GM12872 (cell line): ENCODE measurements at regions not wholly inside any gene's neighbourhood (a gene's known extent, or its start where the extent isn't known, plus 50 kb on each side); places are given as distances from the start of the nearest gene placed in this dataset.

Experiments used
- CTCF ChIP-seq: IDR thresholded peaks from 3 replicates; pipeline ENCODE4 v1.5.1; 2011; ENCODE audit warnings: low read depth, mild to moderate bottlenecking, low read length, moderate library complexity; ENCODE audit not compliant: insufficient read depth

GRCh38 chrX:100477958-100478357, 67.9 kb upstream of the PCDH19 start:
- no peak for TF ChIP-seq CTCF

GRCh38 chrX:100477467-100477866, 67.4 kb upstream of the PCDH19 start:
- no peak for TF ChIP-seq CTCF
